ENCODE measurements at regions not wholly inside any gene's neighbourhood (a gene's known extent, or its start where the extent isn't known, plus 50 kb on each side); places are given as distances from the start of the nearest gene placed in this dataset.

GRCh38 chr3:34394978-34395748 lies 596.7 kb downstream of the PDCD6IP start:
- no peak for TF ChIP-seq CTCF (IDR thresholded peaks at IDR 0.05)
- Histone ChIP-seq H3K4me1 (no peaks in the 10 kb centered on the region), H3K27ac (no peak overlapping the region), H3K36me3 (no peaks in the 10 kb centered on the region), H3K27me3 (no peaks in the 10 kb centered on the region), H3K4me3 (no peak overlapping the region), H3K9me3 (peaks cover 0 to 16% (median 0%) of the 10 kb centered on the region in 3 donors)
- intact Hi-C loops (cut with DNase I; ENCODE audit: low total_unique reads), result no loop called here
- DNase-seq, result no peak

- Histone ChIP-seq H3K4me3 (no peak overlapping the region), H3K27me3 (no peaks in the 10 kb centered on the region), H3K9me3 (peaks cover 0 to 16% (median 0%) of the 10 kb centered on the region in 3 donors), H3K36me3 (no peaks in the 10 kb centered on the region), H3K27ac (no peak overlapping the region), H3K4me1 (no peaks in the 10 kb centered on the region)
- DNase-seq, result no peak
- intact Hi-C loops (cut with DNase I; ENCODE audit: low total_unique reads), result no loop called here
- no peak for TF ChIP-seq CTCF (IDR thresholded peaks at IDR 0.05)
Observed at GRCh38 chr3:34396288-34396687, 597.9 kb downstream of the PDCD6IP start.

- H3K4me3 ChIP-seq, result no peak overlapping the region
- no peak for TF ChIP-seq CTCF (IDR thresholded peaks at IDR 0.05)
- H3K27ac ChIP-seq, result no peak overlapping the region
- no peak for DNase-seq
- intact Hi-C loops (cut with DNase I; ENCODE audit: low total_unique reads), result no loop called here
- peaks cover 0 to 16% (median 0%) of the 10 kb centered on the region in 3 donors for H3K9me3 ChIP-seq
- no peaks in the 10 kb centered on the region for H3K27me3 ChIP-seq
- H3K4me1 ChIP-seq, result no peaks in the 10 kb centered on the region
- H3K36me3 ChIP-seq, result no peaks in the 10 kb centered on the region
Observed at GRCh38 chr3:34396956-34397355, 598.5 kb downstream of the PDCD6IP start.

- Histone ChIP-seq H3K4me1 (no peaks in the 10 kb centered on the region), H3K36me3 (no peaks in the 10 kb centered on the region), H3K4me3 (no peak overlapping the region), H3K27me3 (no peaks in the 10 kb centered on the region), H3K9me3 (peaks cover 0 to 4% (median 0%) of the 10 kb centered on the region in 3 donors), H3K27ac (no peak overlapping the region)
- no peak for DNase-seq
- intact Hi-C loops (cut with DNase I; ENCODE audit: low total_unique reads), result no loop called here
- no peak for TF ChIP-seq CTCF (IDR thresholded peaks at IDR 0.05)
Observed at GRCh38 chr3:34399401-34399800, 601.0 kb downstream of the PDCD6IP start.

- intact Hi-C loops (cut with DNase I; ENCODE audit: low total_unique reads), result no loop called here
- H3K9me3 ChIP-seq, result no peaks in the 10 kb centered on the region
- H3K36me3 ChIP-seq, result no peaks in the 10 kb centered on the region
- H3K4me1 ChIP-seq, result peaks cover 0 to 9% (median 2%) of the 10 kb centered on the region in 4 donors
- no peak overlapping the region for H3K4me3 ChIP-seq
- no peak for DNase-seq
- no peaks in the 10 kb centered on the region for H3K27me3 ChIP-seq
- H3K27ac ChIP-seq, result no peak overlapping the region
- TF ChIP-seq CTCF (IDR thresholded peaks at IDR 0.05), result no peak
Observed at GRCh38 chr3:34405159-34405558, 606.7 kb downstream of the PDCD6IP start.
